SK-N-MC (cell line): ENCODE measurements at regions not wholly inside any gene's neighbourhood (a gene's known extent, or its start where the extent isn't known, plus 50 kb on each side); places are given as distances from the start of the nearest gene placed in this dataset.

Experiments
- DNase-seq: peaks from one replicate; pipeline ENCODE4 v3.0.0-alpha.2; 2011; ENCODE audit warnings: low read depth, low spot score
- H3K27ac ChIP-seq: fragments of 200-600 bp; sonication (generic); 2 replicates; pipeline ENCODE4 v1.5.1; 2016; ENCODE audit warnings: mixed run types
- H3K36me3 ChIP-seq: fragments of 200-600 bp; sonication (generic); 2 replicates; pipeline ENCODE4 v1.6.1; 2017; ENCODE audit warnings: antibody characterized with exemption, low read length, mixed read lengths; ENCODE audit not compliant: insufficient read depth
- H3K4me3 ChIP-seq: fragments of 200-600 bp; sonication (generic); 2 replicates; pipeline ENCODE4 v1.5.1; 2016
- H3K9ac ChIP-seq: fragments of 200-600 bp; sonication (generic); 2 replicates; pipeline ENCODE4 v1.8.0; 2017; ENCODE audit warnings: mixed run types, mixed read lengths; ENCODE audit not compliant: insufficient read length
- H3K9me3 ChIP-seq: fragments of 200-600 bp; sonication (generic); 2 replicates; pipeline ENCODE4 v1.6.1; 2017; ENCODE audit warnings: low read depth, mild to moderate bottlenecking, antibody characterized with exemption, low read length, moderate library complexity, mixed read lengths
- EZH2 ChIP-seq: fragments of 200-600 bp; sonication (generic); IDR thresholded peaks from one replicate; pipeline ENCODE4 v1.6.1; 2017; ENCODE audit warnings: antibody characterized with exemption
- FOXP2 ChIP-seq: optimal IDR thresholded peaks from 2 replicates; pipeline ENCODE3; 2011; ENCODE audit warnings: mild to moderate bottlenecking, moderate library complexity; ENCODE audit not compliant: insufficient read depth; ENCODE audit errors: extremely low read length, control extremely low read depth
- POLR2AphosphoS5 ChIP-seq: IDR thresholded peaks from 2 replicates; pipeline ENCODE4 v1.6.1; 2012; ENCODE audit warnings: mild to moderate bottlenecking, low read depth, low read length, borderline replicate concordance

DNA sequence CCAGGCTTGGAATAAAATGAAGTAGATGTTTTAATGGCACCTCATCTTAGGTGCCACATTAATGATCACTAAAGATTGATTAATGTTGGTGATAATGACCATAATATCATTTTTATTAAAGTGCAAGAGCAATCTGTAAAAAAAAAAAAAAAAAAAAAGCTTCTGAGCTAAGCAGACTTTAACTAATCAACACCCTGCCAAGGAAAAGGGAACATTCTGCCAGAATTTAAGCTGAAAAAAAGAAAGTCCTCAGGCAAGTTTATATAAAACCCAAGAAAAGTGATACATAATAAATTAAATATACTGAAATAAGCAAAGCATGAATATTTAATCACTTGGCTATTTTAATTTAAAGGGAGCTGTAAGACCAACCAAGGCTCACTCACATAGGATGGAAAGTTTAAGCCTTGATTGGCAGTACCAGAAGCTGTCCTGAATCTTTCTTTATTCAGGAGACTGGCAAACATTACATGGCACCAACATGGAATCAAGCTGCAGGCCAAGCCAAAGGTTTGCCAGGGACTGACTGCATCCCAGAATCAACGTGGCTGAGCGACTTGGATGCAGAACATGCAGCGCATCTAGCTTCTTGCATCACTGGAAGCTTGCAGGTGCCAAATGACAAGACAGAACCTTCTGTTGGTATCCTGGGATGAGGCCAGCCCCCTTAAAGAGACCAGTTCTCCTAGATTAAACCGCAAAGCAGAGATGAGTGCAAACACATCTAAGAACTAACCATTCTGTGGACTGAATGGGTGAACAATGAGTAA is 413.6 kb downstream of the ENC1 start:
- no peak for TF ChIP-seq POLR2AphosphoS5
- no peak for TF ChIP-seq EZH2
- no peak for TF ChIP-seq FOXP2

DNA sequence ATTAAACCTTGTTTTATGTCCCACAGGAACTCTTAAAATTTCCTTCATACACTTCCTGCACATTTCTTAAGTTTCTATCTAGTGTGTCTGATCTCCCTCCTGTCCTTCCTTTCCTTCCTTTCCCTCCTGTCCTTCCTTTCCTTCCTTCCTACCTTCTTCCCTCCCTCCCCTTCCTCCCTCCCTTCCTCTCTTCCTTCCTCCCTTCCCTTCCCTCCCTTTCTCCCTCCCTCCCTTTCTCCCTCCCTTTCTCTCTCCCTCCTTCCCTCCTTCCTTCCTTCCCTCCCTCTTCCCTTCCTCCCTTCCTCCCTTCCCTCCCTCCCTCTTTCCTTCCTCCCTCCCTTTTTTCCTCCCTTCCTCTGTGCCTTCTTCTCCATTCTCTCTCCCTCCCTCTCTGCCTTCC is 414.9 kb downstream of the ENC1 start:
- no peaks in the 10 kb centered on the region for H3K9me3 ChIP-seq
- DNase-seq = no peak
- H3K36me3 ChIP-seq = no peaks in the 10 kb centered on the region
- no peak overlapping the region for H3K4me3 ChIP-seq
- no peak overlapping the region for H3K27ac ChIP-seq
- TF ChIP-seq EZH2 (no peak), POLR2AphosphoS5 (no peak), FOXP2 (no peak)
- no peak overlapping the region for H3K9ac ChIP-seq

More for the DNA sequence above, 413.6 kb downstream of the ENC1 start:
- Histone ChIP-seq H3K4me3 (no peak overlapping the region), H3K9me3 (no peaks in the 10 kb centered on the region), H3K36me3 (no peaks in the 10 kb centered on the region), H3K9ac (no peak overlapping the region), H3K27ac (no peak overlapping the region)
- no peak for DNase-seq

DNA sequence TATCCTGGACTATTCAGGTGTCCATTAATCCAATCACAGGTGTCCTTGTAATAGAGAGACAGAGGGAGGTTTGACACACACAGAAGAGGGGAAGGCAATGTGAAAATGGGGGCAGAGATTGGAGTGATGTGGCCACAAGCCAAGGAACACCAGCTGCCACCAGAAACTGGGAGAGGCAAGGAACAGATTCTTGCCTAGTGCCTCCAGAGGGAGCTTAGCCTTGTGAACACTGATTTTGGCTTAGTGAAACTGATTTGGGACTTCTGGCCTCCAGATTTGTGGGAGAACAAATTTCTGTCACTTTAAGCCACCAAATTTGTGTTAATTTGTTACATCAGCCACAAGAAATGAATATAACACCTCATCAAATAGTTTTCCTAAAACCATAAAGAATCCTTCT is 416.2 kb downstream of the ENC1 start:
- no peak overlapping the region for H3K27ac ChIP-seq
- DNase-seq = no peak
- no peak for TF ChIP-seq FOXP2
- TF ChIP-seq POLR2AphosphoS5 = no peak
- TF ChIP-seq EZH2 = no peak

DNA sequence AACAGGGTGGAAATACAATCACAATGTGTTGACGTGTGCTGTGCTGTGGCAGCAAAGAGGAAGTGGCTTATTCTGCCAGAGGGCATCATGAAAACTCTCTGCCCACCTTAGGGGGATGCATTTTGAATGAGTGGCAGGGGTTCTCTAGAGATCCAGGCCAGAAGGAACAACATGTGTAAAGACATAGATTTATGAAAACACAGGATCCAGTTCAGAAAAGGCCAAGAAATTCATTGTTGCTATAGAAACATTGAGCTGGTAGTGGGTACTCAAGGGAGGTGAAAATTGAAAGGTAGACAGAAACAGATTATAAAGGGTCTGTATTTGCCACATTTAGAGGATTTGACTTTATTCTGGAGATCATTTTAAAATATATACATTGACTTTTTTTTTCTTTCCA is 417.7 kb downstream of the ENC1 start:
- Histone ChIP-seq H3K9me3 (no peaks in the 10 kb centered on the region), H3K27ac (no peak overlapping the region), H3K9ac (no peak overlapping the region), H3K36me3 (no peaks in the 10 kb centered on the region), H3K4me3 (no peak overlapping the region)
- TF ChIP-seq POLR2AphosphoS5 (no peak), EZH2 (no peak), FOXP2 (no peak)
- DNase-seq = no peak

More for the DNA sequence above, 416.2 kb downstream of the ENC1 start:
- H3K9ac ChIP-seq = no peak overlapping the region
- H3K9me3 ChIP-seq = no peaks in the 10 kb centered on the region
- H3K36me3 ChIP-seq = no peaks in the 10 kb centered on the region
- no peak overlapping the region for H3K4me3 ChIP-seq

DNA sequence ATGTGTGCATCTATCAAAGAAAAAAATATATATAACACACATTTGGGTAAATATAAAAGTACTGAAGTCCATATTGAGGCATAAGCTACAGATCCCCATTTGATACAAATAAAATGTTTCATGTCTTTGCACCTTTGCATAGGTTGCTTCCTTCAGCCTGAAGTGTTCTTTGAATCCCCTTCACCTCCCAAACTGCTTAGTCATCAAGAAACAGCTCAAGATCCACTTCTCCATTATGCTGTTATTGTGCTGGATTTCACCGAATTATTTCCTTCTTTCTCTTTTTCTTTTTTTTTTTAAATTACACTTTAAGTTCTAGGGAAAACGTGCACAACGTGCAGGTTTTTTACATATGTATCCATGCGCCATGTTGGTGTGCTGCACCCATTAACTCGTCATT is 419.1 kb downstream of the ENC1 start:
- DNase-seq = no peak
- no peak overlapping the region for H3K27ac ChIP-seq
- H3K4me3 ChIP-seq = no peak overlapping the region
- TF ChIP-seq FOXP2 (no peak), EZH2 (no peak), POLR2AphosphoS5 (no peak)
- H3K9ac ChIP-seq = no peak overlapping the region
- H3K9me3 ChIP-seq = no peaks in the 10 kb centered on the region
- no peaks in the 10 kb centered on the region for H3K36me3 ChIP-seq

DNA sequence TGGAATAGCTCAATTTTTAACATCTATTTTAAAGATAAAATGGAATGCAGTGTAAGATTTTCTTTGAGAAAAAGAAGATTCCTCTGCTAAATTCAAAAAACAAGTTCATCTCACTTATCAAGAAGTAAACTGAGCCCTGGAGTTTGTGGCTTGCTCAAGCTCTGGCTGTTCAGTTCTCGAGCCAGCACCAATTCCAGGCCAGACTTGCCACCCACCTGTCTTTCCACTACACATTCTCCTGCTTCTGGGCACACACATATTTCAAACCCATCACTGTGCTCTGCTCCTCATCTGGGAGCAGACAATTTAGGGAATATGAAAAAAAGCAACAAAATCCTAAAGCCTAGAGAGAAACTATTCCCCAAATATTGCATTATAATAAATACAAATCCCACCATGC is 424.5 kb downstream of the ENC1 start:
- Histone ChIP-seq H3K9me3 (no peaks in the 10 kb centered on the region), H3K27ac (no peak overlapping the region), H3K4me3 (no peak overlapping the region), H3K9ac (no peak overlapping the region), H3K36me3 (no peaks in the 10 kb centered on the region)
- no peak for TF ChIP-seq EZH2
- TF ChIP-seq FOXP2 = no peak
- no peak for TF ChIP-seq POLR2AphosphoS5
- DNase-seq = no peak

DNA sequence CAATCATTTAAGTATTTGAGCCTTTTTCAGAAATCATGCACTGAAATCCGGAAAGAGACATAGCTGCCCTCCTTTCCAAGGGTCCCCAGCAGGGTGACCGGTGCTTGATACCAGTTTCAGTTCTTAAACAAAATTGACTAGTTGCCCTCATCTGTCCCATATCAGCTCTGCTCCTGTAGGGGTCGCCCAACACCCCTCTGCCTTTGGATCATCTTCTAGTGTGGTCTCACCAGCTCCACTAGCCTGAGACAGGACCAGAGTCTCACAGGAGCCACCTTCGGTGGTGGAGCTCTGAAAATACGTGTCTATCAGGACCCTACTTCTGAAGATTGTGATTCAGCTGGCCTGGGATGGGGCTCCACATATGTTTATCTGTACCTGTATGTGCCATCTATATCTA is 428.2 kb downstream of the ENC1 start:
- DNase-seq = peak; percentile 2
- H3K9ac ChIP-seq = no peak overlapping the region
- H3K4me3 ChIP-seq = no peak overlapping the region
- TF ChIP-seq FOXP2 (no peak), POLR2AphosphoS5 (no peak), EZH2 (no peak)
- no peaks in the 10 kb centered on the region for H3K9me3 ChIP-seq
- no peak overlapping the region for H3K27ac ChIP-seq
- H3K36me3 ChIP-seq = no peaks in the 10 kb centered on the region

DNA sequence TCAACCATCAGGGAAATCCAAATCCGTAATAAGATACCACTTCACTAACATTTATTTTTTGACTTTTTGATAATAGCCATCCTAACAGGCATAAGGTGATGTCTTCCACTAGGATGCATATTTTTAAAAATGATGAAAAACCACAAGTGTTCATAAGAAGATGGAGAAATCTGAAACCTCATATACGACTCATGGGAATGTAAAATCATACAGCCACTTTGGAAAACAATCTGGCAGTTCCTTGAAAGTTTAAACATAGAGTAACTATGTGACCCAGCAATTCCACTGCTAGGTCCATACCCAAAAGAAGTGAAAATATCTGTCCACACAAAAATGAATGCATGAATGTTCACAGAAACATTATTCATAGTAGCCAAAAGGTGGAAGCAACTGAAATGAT is 431.0 kb downstream of the ENC1 start:
- Histone ChIP-seq H3K36me3 (no peaks in the 10 kb centered on the region), H3K9ac (no peak overlapping the region), H3K27ac (no peak overlapping the region), H3K4me3 (no peak overlapping the region), H3K9me3 (no peaks in the 10 kb centered on the region)
- DNase-seq = no peak
- TF ChIP-seq FOXP2 (no peak), EZH2 (no peak), POLR2AphosphoS5 (no peak)
